Endometrium (tissue), 2 donors: ENCODE measurements at regions not wholly inside any gene's neighbourhood (a gene's known extent, or its start where the extent isn't known, plus 50 kb on each side); places are given as distances from the start of the nearest gene placed in this dataset.
"Not testable (repeated sequence)": the region's sequence is repeated elsewhere in the genome, so short reads cannot be mapped to it uniquely, and the experiment has no call there.

ENCODE experiments used
- FAIRE-seq: peaks from 2 replicates; lab custom pipeline; 2012; peaks lifted over from hg19 to GRCh38; lab: Jason Lieb, UNC
- donor health status: control.
- donor health status: control.

GRCh38 chr17:14427900-14428647 lies 127.2 kb downstream of the HS3ST3B1 start:
- no peak for FAIRE-seq

GRCh38 chr17:14423156-14423555 lies 122.3 kb downstream of the HS3ST3B1 start:
- not testable (repeated sequence) for FAIRE-seq

- FAIRE-seq = no peak
These were observed 116.5 kb downstream of the HS3ST3B1 start for GRCh38 chr17:14417336-14417735.

- no peak for FAIRE-seq
These were observed 108.4 kb downstream of the HS3ST3B1 start for GRCh38 chr17:14409292-14409691.

- no peak for FAIRE-seq
These were observed 106.7 kb downstream of the HS3ST3B1 start for GRCh38 chr17:14407541-14407940.

GRCh38 chr17:14405189-14405588 lies 104.3 kb downstream of the HS3ST3B1 start:
- FAIRE-seq = no peak
